ENCODE measurements at regions not wholly inside any gene's neighbourhood (a gene's known extent, or its start where the extent isn't known, plus 50 kb on each side); places are given as distances from the start of the nearest gene placed in this dataset.

DNA sequence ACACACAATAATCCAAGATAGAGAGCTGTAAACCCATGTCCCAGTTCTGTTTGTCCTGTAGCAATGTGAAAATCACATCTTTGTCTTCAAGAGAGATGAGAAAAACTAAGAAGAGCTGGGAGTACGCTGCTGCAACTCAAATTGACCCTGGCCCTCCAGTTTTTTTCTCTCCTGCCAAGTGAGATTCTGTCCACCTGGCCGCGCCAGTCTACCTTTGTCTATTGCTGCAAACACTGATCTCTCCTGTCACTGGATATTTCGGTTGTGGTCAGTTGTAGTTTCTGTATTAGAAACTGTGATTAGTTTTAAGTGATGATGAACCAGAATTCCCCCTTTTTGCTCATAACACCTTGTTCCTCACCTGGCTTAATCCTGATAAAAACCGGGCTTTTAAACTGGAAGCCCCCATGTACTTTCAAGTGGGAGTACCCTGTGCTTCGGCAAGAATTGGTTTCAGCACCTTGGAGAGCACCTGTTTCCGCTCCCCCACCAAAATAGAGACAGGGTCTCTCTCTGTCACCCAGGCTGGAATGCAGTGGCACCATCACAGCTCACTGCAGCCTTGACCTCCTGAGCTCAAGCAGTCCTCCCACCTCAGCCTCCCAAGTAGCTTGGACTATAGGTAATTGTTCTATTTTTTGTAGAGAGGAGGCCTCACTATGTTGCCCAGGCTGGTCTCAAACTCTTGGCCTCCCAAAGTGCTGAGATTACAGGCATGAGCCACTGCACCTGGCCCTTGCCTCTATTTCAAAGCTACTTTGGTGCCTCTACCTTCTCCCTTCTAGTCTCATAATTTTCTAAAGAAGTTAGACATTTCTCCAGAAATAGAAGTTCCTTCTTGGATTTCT is 156.8 kb downstream of the PHETA1 start:
- POLR2A ChIA-PET: no interaction called here
- Histone ChIP-seq H3K27me3 (ENCODE audit: insufficient read depth, low read length) (peaks cover 80% of the 10 kb centered on the region), H3K79me2 (ENCODE audit: insufficient read depth, low read length) (no peaks in the 10 kb centered on the region), H3K9me2 (ENCODE audit: insufficient read depth) (no peaks in the 10 kb centered on the region), H3K27ac (ENCODE audit: low read depth, low read length) (no peak overlapping the region), H3K4me1 (ENCODE audit: control insufficient read depth in 1 of 2, insufficient read depth in 2 of 2, low read length in 2 of 2) (no peaks in the 10 kb centered on the region), H3K36me3 (ENCODE audit: control insufficient read depth in 1 of 2, insufficient read depth in 2 of 2, low read length in 2 of 2) (no peaks in the 10 kb centered on the region), H2AFZ (ENCODE audit: low read depth, low read length, poor library complexity, severe bottlenecking) (no peak overlapping the region), H3K4me3 (replicated peaks in 1 of 2; ENCODE audit: low read depth in 1 of 2, low read length in 2 of 2) (no peak overlapping the region), H4K20me1 (ENCODE audit: insufficient read depth) (no peaks in the 10 kb centered on the region), H3K9me3 (ENCODE audit: control insufficient read depth in 1 of 2, insufficient read depth in 1 of 2, low read depth in 1 of 2, low read length in 2 of 2) (no peaks in the 10 kb centered on the region), H3K4me2 (ENCODE audit: low read length) (no peak overlapping the region), H3K9ac (ENCODE audit: low read length) (no peak overlapping the region)
- no TSS peak for BruUV-seq (replicated peaks)
- DNase-seq (ENCODE audit: low read depth, low spot score): no peak
- RAD21 ChIA-PET (ENCODE audit: low non-redundant PET in 1 of 2, low total read pairs in 2 of 2, uncharacterized antibody in 2 of 2, unreplicated experiment in 2 of 2): no interaction called here
- ATAC-seq: no peak
- intact Hi-C loops (cut with micrococcal nuclease): no loop called here
- CTCF ChIA-PET: no interaction called here
- TF ChIP-seq, protein P1, sequence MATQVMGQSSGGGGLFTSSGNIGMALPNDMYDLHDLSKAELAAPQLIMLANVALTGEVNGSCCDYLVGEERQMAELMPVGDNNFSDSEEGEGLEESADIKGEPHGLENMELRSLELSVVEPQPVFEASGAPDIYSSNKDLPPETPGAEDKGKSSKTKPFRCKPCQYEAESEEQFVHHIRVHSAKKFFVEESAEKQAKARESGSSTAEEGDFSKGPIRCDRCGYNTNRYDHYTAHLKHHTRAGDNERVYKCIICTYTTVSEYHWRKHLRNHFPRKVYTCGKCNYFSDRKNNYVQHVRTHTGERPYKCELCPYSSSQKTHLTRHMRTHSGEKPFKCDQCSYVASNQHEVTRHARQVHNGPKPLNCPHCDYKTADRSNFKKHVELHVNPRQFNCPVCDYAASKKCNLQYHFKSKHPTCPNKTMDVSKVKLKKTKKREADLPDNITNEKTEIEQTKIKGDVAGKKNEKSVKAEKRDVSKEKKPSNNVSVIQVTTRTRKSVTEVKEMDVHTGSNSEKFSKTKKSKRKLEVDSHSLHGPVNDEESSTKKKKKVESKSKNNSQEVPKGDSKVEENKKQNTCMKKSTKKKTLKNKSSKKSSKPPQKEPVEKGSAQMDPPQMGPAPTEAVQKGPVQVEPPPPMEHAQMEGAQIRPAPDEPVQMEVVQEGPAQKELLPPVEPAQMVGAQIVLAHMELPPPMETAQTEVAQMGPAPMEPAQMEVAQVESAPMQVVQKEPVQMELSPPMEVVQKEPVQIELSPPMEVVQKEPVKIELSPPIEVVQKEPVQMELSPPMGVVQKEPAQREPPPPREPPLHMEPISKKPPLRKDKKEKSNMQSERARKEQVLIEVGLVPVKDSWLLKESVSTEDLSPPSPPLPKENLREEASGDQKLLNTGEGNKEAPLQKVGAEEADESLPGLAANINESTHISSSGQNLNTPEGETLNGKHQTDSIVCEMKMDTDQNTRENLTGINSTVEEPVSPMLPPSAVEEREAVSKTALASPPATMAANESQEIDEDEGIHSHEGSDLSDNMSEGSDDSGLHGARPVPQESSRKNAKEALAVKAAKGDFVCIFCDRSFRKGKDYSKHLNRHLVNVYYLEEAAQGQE (IDR thresholded peaks at IDR 0.05; ENCODE audit: low read depth): peak; percentile 87
- TF ChIP-seq POLR2A (IDR thresholded peaks at IDR 0.05; ENCODE audit: borderline replicate concordance, extremely low read depth, insufficient read depth, insufficient read length): no peak
- TF ChIP-seq, protein P2, sequence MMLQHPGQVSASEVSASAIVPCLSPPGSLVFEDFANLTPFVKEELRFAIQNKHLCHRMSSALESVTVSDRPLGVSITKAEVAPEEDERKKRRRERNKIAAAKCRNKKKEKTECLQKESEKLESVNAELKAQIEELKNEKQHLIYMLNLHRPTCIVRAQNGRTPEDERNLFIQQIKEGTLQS (IDR thresholded peaks at IDR 0.05): no peak
- no peak for TF ChIP-seq TCF7L2 (IDR thresholded peaks at IDR 0.05; ENCODE audit: borderline replicate concordance, extremely low read depth, insufficient read depth, insufficient read length)
- no peak for TF ChIP-seq POLR2AphosphoS5 (IDR thresholded peaks at IDR 0.05; ENCODE audit: low read depth, low read length)
- TF ChIP-seq, protein P3, sequence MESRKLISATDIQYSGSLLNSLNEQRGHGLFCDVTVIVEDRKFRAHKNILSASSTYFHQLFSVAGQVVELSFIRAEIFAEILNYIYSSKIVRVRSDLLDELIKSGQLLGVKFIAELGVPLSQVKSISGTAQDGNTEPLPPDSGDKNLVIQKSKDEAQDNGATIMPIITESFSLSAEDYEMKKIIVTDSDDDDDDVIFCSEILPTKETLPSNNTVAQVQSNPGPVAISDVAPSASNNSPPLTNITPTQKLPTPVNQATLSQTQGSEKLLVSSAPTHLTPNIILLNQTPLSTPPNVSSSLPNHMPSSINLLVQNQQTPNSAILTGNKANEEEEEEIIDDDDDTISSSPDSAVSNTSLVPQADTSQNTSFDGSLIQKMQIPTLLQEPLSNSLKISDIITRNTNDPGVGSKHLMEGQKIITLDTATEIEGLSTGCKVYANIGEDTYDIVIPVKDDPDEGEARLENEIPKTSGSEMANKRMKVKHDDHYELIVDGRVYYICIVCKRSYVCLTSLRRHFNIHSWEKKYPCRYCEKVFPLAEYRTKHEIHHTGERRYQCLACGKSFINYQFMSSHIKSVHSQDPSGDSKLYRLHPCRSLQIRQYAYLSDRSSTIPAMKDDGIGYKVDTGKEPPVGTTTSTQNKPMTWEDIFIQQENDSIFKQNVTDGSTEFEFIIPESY (IDR thresholded peaks at IDR 0.05; ENCODE audit: extremely low read depth, insufficient replicate concordance, low read length): no peak
- no peak for TF ChIP-seq ZNF274 (IDR thresholded peaks at IDR 0.05; ENCODE audit: low read depth, low read length)
- TF ChIP-seq, protein P4, sequence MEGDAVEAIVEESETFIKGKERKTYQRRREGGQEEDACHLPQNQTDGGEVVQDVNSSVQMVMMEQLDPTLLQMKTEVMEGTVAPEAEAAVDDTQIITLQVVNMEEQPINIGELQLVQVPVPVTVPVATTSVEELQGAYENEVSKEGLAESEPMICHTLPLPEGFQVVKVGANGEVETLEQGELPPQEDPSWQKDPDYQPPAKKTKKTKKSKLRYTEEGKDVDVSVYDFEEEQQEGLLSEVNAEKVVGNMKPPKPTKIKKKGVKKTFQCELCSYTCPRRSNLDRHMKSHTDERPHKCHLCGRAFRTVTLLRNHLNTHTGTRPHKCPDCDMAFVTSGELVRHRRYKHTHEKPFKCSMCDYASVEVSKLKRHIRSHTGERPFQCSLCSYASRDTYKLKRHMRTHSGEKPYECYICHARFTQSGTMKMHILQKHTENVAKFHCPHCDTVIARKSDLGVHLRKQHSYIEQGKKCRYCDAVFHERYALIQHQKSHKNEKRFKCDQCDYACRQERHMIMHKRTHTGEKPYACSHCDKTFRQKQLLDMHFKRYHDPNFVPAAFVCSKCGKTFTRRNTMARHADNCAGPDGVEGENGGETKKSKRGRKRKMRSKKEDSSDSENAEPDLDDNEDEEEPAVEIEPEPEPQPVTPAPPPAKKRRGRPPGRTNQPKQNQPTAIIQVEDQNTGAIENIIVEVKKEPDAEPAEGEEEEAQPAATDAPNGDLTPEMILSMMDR (IDR thresholded peaks at IDR 0.05 in 2 of 3, conservative IDR thresholded peaks at IDR 0.05 in 1 of 3; ENCODE audit: borderline replicate concordance in 1 of 3, insufficient read depth in 1 of 3, low read depth in 2 of 3, low read length in 2 of 3): no peak
